Calu3 (cell line): ENCODE measurements at regions not wholly inside any gene's neighbourhood (a gene's known extent, or its start where the extent isn't known, plus 50 kb on each side); places are given as distances from the start of the nearest gene placed in this dataset.

ENCODE experiments used
- BruUV-seq: library from RNA; stranded (reverse); fragments of 400-500 nt; replicated peaks from 2 replicates; lab custom pipeline; 2021; lab: Mats Ljungman, UMichigan
- CTCF ChIA-PET: fragments of 300-600 bp; sonication (Branson Sonifier 250); formaldehyde crosslinking; loops from one replicate; lab custom pipeline; 2022; ENCODE audit warnings: antibody characterized with exemption; lab: Charles Lee
- DNase-seq: peaks from one replicate; pipeline ENCODE4 v3.0.0; 2022
- H3K27ac Mint-ChIP-seq: one replicate; pipeline ENCODE4 v1.8.0; 2022; ENCODE audit warnings: mixed read lengths; ENCODE audit not compliant: unreplicated experiment
- H3K27me3 Mint-ChIP-seq: one replicate; pipeline ENCODE4 v1.8.0; 2022; ENCODE audit warnings: mixed read lengths; ENCODE audit not compliant: unreplicated experiment
- H3K36me3 Mint-ChIP-seq: one replicate; pipeline ENCODE4 v1.8.0; 2022; ENCODE audit warnings: mild to moderate bottlenecking, moderate library complexity, mixed read lengths; ENCODE audit not compliant: insufficient read depth, unreplicated experiment
- H3K4me1 Mint-ChIP-seq: one replicate; pipeline ENCODE4 v1.8.0; 2022; ENCODE audit warnings: mild to moderate bottlenecking, low read depth, mixed read lengths; ENCODE audit not compliant: unreplicated experiment
- H3K4me3 Mint-ChIP-seq: one replicate; pipeline ENCODE4 v1.8.0; 2022; ENCODE audit warnings: mild to moderate bottlenecking, low read depth, moderate library complexity, mixed read lengths; ENCODE audit not compliant: unreplicated experiment
- H3K9me3 Mint-ChIP-seq: one replicate; pipeline ENCODE4 v1.8.0; 2022; ENCODE audit warnings: low read depth, mixed read lengths; ENCODE audit not compliant: unreplicated experiment
- intact Hi-C: fragments of 100-400 bp; cut with micrococcal nuclease; formaldehyde crosslinking; loops from one replicate; pipeline ENCODE4 v1.10.0; 2022; ENCODE audit not compliant: unreplicated experiment
- TF ChIP-seq, protein P1 (sequence below): fragments of 200-600 bp; IDR thresholded peaks from one replicate; pipeline ENCODE4 v1.8.0; 2022; ENCODE audit warnings: antibody characterized with exemption; ENCODE audit not compliant: unreplicated experiment

DNA sequence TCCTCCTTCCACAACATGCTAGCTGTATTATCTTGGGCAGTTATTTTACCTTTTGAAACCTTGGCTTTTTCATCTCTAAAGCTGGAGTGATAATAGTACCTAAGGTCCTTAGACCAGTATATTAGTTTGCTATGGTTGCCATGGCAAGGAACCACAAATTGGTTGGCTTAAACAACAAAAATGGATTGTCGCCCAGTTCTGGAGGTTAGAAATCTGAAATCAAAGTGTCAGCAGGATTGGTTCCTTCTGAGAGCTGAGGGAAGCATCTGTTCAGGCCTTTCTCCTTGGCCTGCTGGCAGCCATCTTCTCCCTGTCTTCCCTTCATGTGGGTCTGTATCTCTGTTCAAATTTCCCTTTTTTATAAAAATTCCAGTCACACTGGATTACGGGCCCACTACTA lies 55.5 kb upstream of the SLC35F4 start:
- Mint-ChIP-seq H3K4me1 (no peaks in the 10 kb centered on the region), H3K4me3 (no peak overlapping the region), H3K27me3 (peaks cover 51% of the 10 kb centered on the region), H3K36me3 (no peaks in the 10 kb centered on the region), H3K9me3 (peaks cover 2% of the 10 kb centered on the region), H3K27ac (no peak overlapping the region)
- TF ChIP-seq, protein P1, sequence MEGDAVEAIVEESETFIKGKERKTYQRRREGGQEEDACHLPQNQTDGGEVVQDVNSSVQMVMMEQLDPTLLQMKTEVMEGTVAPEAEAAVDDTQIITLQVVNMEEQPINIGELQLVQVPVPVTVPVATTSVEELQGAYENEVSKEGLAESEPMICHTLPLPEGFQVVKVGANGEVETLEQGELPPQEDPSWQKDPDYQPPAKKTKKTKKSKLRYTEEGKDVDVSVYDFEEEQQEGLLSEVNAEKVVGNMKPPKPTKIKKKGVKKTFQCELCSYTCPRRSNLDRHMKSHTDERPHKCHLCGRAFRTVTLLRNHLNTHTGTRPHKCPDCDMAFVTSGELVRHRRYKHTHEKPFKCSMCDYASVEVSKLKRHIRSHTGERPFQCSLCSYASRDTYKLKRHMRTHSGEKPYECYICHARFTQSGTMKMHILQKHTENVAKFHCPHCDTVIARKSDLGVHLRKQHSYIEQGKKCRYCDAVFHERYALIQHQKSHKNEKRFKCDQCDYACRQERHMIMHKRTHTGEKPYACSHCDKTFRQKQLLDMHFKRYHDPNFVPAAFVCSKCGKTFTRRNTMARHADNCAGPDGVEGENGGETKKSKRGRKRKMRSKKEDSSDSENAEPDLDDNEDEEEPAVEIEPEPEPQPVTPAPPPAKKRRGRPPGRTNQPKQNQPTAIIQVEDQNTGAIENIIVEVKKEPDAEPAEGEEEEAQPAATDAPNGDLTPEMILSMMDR: no peak
- BruUV-seq: no TSS peak
- CTCF ChIA-PET: no interaction called here
- DNase-seq: no peak
- intact Hi-C loops: no loop called here

DNA sequence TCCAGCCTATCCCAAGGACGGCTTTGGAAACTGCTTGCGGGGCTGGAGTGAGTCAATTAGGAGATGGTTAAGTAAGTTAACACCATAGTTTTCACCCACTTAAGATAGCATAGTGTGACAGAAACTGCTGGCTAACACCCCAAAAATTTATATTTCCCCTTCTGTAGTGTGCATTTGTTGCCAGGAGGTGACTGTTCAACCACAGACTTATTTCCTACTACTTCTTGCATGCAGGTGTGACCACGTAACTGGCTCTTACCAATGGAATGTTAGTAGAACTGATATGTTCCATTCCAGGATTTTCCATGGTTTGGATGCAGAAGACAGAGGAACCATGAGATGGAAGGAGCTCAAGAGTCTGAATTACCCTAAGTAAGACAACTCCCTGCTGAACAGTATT lies 52.9 kb upstream of the SLC35F4 start:
- no peaks in the 10 kb centered on the region for H3K36me3 Mint-ChIP-seq
- H3K4me3 Mint-ChIP-seq: no peak overlapping the region
- H3K27ac Mint-ChIP-seq: no peak overlapping the region
- TF ChIP-seq, protein P1: no peak
- H3K27me3 Mint-ChIP-seq: peaks cover 49% of the 10 kb centered on the region
- no peaks in the 10 kb centered on the region for H3K4me1 Mint-ChIP-seq
- no peak for DNase-seq
- intact Hi-C loops: no loop called here
- no peaks in the 10 kb centered on the region for H3K9me3 Mint-ChIP-seq
- no TSS peak for BruUV-seq
- CTCF ChIA-PET: no interaction called here
